ENCODE measurements at regions not wholly inside any gene's neighbourhood (a gene's known extent, or its start where the extent isn't known, plus 50 kb on each side); places are given as distances from the start of the nearest gene placed in this dataset.

DNA sequence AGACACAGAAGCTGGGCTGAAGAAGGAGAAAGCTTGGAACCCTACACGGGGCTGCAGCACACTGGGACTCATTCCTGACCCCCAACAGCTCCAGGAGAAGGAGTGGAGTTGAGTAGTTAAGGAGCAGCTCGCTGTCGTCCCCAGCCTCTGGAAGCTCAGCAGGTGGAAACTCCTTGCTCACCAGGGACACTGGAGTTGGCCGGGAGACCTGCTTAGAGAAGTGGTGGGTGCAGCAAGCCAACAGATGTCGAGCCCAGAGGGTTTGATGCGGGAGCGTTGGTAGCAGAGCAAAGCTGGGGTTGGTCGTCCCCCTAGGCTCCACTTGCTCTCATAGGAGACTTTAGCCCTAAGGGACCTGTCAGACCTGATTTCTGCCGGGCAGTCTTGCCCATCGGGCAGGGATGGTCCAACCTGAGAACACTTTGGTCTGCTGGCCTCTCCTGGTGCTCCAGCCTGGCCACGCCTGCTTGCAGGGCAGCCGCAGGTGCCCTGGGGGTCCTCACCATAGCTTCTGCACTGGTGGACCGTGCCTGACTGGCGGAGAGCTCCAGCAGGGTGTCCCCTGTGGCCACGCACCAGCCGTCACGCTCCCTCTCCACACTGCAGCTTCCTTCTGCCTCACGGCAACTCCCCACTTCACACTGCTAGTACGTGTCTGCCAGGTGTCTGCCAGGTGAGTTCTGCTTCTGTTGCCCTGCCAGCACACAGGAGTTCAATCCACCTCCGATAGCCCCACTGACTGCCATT lies 353.7 kb downstream of the GASK1B start:
- Histone ChIP-seq H3K36me3 (ENCODE audit: control insufficient read depth in 4 of 4, insufficient read depth in 3 of 4, low read depth in 1 of 4, low read length in 3 of 4) (no peaks in the 10 kb centered on the region), H3K4me3 (ENCODE audit: low read depth in 1 of 3, low read length in 3 of 3) (no peak overlapping the region), H3K27me3 (ENCODE audit: control insufficient read depth in 4 of 4, insufficient read depth in 4 of 4, low read length in 3 of 4) (no peaks in the 10 kb centered on the region), H3K27ac (ENCODE audit: low read depth in 1 of 2, low read length in 2 of 2) (no peak overlapping the region), H3K9me3 (ENCODE audit: control insufficient read depth in 4 of 4, low read length in 3 of 4) (peaks cover 0 to 2% (median 0%) of the 10 kb centered on the region in 4 donors), H3K4me1 (ENCODE audit: control insufficient read depth in 4 of 4, insufficient read depth in 4 of 4, low read length in 3 of 4) (peaks cover 0 to 3% (median 0%) of the 10 kb centered on the region in 4 donors), H3K9ac (ENCODE audit: low read depth in 1 of 2, low read length in 2 of 2) (no peak overlapping the region)
- 95% methylated on average over 20 of the region's 20 CpGs for WGBS
- DNase-seq (ENCODE audit: low spot score), result no peak
- no peak for TF ChIP-seq TAF1 (conservative IDR thresholded peaks at IDR 0.05)
- no peak for TF ChIP-seq FOXA1 (IDR thresholded peaks at IDR 0.05)
- no peak for TF ChIP-seq NR2F2 (IDR thresholded peaks at IDR 0.05)
- no peak for TF ChIP-seq RXRA (IDR thresholded peaks at IDR 0.05)
- TF ChIP-seq HNF4G (IDR thresholded peaks at IDR 0.05), result no peak
- TF ChIP-seq YY1 (IDR thresholded peaks at IDR 0.05), result no peak
- TF ChIP-seq, protein P1, sequence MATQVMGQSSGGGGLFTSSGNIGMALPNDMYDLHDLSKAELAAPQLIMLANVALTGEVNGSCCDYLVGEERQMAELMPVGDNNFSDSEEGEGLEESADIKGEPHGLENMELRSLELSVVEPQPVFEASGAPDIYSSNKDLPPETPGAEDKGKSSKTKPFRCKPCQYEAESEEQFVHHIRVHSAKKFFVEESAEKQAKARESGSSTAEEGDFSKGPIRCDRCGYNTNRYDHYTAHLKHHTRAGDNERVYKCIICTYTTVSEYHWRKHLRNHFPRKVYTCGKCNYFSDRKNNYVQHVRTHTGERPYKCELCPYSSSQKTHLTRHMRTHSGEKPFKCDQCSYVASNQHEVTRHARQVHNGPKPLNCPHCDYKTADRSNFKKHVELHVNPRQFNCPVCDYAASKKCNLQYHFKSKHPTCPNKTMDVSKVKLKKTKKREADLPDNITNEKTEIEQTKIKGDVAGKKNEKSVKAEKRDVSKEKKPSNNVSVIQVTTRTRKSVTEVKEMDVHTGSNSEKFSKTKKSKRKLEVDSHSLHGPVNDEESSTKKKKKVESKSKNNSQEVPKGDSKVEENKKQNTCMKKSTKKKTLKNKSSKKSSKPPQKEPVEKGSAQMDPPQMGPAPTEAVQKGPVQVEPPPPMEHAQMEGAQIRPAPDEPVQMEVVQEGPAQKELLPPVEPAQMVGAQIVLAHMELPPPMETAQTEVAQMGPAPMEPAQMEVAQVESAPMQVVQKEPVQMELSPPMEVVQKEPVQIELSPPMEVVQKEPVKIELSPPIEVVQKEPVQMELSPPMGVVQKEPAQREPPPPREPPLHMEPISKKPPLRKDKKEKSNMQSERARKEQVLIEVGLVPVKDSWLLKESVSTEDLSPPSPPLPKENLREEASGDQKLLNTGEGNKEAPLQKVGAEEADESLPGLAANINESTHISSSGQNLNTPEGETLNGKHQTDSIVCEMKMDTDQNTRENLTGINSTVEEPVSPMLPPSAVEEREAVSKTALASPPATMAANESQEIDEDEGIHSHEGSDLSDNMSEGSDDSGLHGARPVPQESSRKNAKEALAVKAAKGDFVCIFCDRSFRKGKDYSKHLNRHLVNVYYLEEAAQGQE (IDR thresholded peaks at IDR 0.05), result no peak
- TF ChIP-seq, protein P2, sequence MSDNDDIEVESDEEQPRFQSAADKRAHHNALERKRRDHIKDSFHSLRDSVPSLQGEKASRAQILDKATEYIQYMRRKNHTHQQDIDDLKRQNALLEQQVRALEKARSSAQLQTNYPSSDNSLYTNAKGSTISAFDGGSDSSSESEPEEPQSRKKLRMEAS (IDR thresholded peaks at IDR 0.05), result no peak
- TF ChIP-seq SP1 (IDR thresholded peaks at IDR 0.05), result no peak
- no peak for TF ChIP-seq ATF3 (IDR thresholded peaks at IDR 0.05)
- TF ChIP-seq RAD21 (IDR thresholded peaks at IDR 0.05), result no peak
- TF ChIP-seq, protein P3, sequence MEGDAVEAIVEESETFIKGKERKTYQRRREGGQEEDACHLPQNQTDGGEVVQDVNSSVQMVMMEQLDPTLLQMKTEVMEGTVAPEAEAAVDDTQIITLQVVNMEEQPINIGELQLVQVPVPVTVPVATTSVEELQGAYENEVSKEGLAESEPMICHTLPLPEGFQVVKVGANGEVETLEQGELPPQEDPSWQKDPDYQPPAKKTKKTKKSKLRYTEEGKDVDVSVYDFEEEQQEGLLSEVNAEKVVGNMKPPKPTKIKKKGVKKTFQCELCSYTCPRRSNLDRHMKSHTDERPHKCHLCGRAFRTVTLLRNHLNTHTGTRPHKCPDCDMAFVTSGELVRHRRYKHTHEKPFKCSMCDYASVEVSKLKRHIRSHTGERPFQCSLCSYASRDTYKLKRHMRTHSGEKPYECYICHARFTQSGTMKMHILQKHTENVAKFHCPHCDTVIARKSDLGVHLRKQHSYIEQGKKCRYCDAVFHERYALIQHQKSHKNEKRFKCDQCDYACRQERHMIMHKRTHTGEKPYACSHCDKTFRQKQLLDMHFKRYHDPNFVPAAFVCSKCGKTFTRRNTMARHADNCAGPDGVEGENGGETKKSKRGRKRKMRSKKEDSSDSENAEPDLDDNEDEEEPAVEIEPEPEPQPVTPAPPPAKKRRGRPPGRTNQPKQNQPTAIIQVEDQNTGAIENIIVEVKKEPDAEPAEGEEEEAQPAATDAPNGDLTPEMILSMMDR (IDR thresholded peaks at IDR 0.05; ENCODE audit: low read depth, low read length, missing input control), result no peak
- no peak for TF ChIP-seq EGR1 (IDR thresholded peaks at IDR 0.05; ENCODE audit: low read depth in 2 of 2)
- no peak for TF ChIP-seq JUND (IDR thresholded peaks at IDR 0.05)
- no peak for TF ChIP-seq GABPA (IDR thresholded peaks at IDR 0.05 in 1 of 2, conservative IDR thresholded peaks at IDR 0.05 in 1 of 2)

- TF ChIP-seq RXRA (IDR thresholded peaks at IDR 0.05) (peak; percentile 14 to 18), HNF4A (conservative IDR thresholded peaks at IDR 0.05) (peak; percentile 17 to 23), TAF1 (conservative IDR thresholded peaks at IDR 0.05) (no peak), GABPA (IDR thresholded peaks at IDR 0.05 in 1 of 2, conservative IDR thresholded peaks at IDR 0.05 in 1 of 2) (no peak)
- TF ChIP-seq, protein P2 (IDR thresholded peaks at IDR 0.05), result no peak
- H3K4me3 ChIP-seq (ENCODE audit: low read depth in 1 of 3, low read length in 3 of 3), result no peak overlapping the region
- no peak overlapping the region for H3K27ac ChIP-seq (ENCODE audit: low read depth in 1 of 2, low read length in 2 of 2)
- DNase-seq (ENCODE audit: low spot score), result no peak
- H3K9me3 ChIP-seq (ENCODE audit: control insufficient read depth in 4 of 4, low read length in 3 of 4), result no peaks in the 10 kb centered on the region
- H3K4me1 ChIP-seq (ENCODE audit: control insufficient read depth in 4 of 4, insufficient read depth in 4 of 4, low read length in 3 of 4), result peaks cover 0 to 5% (median 0%) of the 10 kb centered on the region in 4 donors
- H3K9ac ChIP-seq (ENCODE audit: low read depth in 1 of 2, low read length in 2 of 2), result no peak overlapping the region
- H3K36me3 ChIP-seq (ENCODE audit: control insufficient read depth in 4 of 4, insufficient read depth in 3 of 4, low read depth in 1 of 4, low read length in 3 of 4), result no peaks in the 10 kb centered on the region
- H3K27me3 ChIP-seq (ENCODE audit: control insufficient read depth in 4 of 4, insufficient read depth in 4 of 4, low read length in 3 of 4), result no peaks in the 10 kb centered on the region
Observed at GRCh38 chr4:157810137-157810774, 362.6 kb downstream of the GASK1B start.
